GM23338 (cell line): ENCODE measurements at regions not wholly inside any gene's neighbourhood (a gene's known extent, or its start where the extent isn't known, plus 50 kb on each side); places are given as distances from the start of the nearest gene placed in this dataset.

ENCODE experiments used
- ATAC-seq: fragments of 200-7000 bp; cut with Tn5 transposase; 3 replicates; pipeline ENCODE4 v1.9.1; 2020
- DNase-seq: peaks from one replicate; pipeline ENCODE4 v3.0.0-alpha.2; 2015; ENCODE audit warnings: low spot score
- H2AFZ ChIP-seq: fragments of 200-600 bp; sonication (generic); 2 replicates; pipeline ENCODE4 v1.8.0; 2016; ENCODE audit warnings: antibody characterized with exemption, mild to moderate bottlenecking, moderate library complexity
- H3F3A ChIP-seq: fragments of 200-600 bp; sonication (generic); replicated peaks from 2 replicates; pipeline ENCODE4 v1.8.0; 2017; ENCODE audit warnings: antibody characterized with exemption, mixed run types, low read depth
- H3K27ac ChIP-seq: fragments of 200-600 bp; sonication (generic); 2 replicates; pipeline ENCODE4 v1.6.1; 2016; ENCODE audit warnings: low read depth
- H3K27me3 ChIP-seq: fragments of 200-600 bp; sonication (generic); 2 replicates; pipeline ENCODE4 v1.8.0; 2016; ENCODE audit warnings: mild to moderate bottlenecking, mixed run types, moderate library complexity; ENCODE audit not compliant: insufficient read depth
- H3K36me3 ChIP-seq: fragments of 200-600 bp; sonication (generic); 2 replicates; pipeline ENCODE4 v1.8.0; 2016; ENCODE audit warnings: mild to moderate bottlenecking; ENCODE audit not compliant: insufficient read depth
- H3K4me1 ChIP-seq: fragments of 200-600 bp; sonication (generic); 2 replicates; pipeline ENCODE4 v1.8.0; 2016; ENCODE audit warnings: mild to moderate bottlenecking, moderate library complexity; ENCODE audit not compliant: insufficient read depth
- H3K4me2 ChIP-seq: fragments of 200-600 bp; sonication (generic); 2 replicates; pipeline ENCODE4 v1.7.1; 2017; ENCODE audit warnings: mixed run types
- H3K4me3 ChIP-seq: fragments of 200-600 bp; sonication (generic); 2 replicates; pipeline ENCODE4 v1.6.1; 2016; ENCODE audit warnings: mixed run types
- H3K79me2 ChIP-seq: fragments of 200-600 bp; sonication (generic); replicated peaks from 2 replicates; pipeline ENCODE4 v1.8.0; 2017; ENCODE audit warnings: mild to moderate bottlenecking; ENCODE audit not compliant: insufficient read depth
- H3K9me2 ChIP-seq: fragments of 200-600 bp; sonication (generic); 2 replicates; pipeline ENCODE4 v1.8.0; 2017; ENCODE audit not compliant: insufficient read depth
- H4K20me1 ChIP-seq: fragments of 200-600 bp; sonication (generic); replicated peaks from 2 replicates; pipeline ENCODE4 v1.8.0; 2017; ENCODE audit warnings: mild to moderate bottlenecking; ENCODE audit not compliant: insufficient read depth
- H3K27ac Mint-ChIP-seq: 2 replicates; pipeline ENCODE4 v1.8.0; 2020; ENCODE audit warnings: inconsistent platforms, mild to moderate bottlenecking, moderate library complexity, mixed read lengths
- H3K27me3 Mint-ChIP-seq: 3 replicates; pipeline ENCODE4 v1.8.0; 2022; ENCODE audit warnings: low read depth, mild to moderate bottlenecking, moderate library complexity, mixed read lengths, inconsistent platforms; ENCODE audit not compliant: insufficient read depth, poor library complexity
- H3K36me3 Mint-ChIP-seq: 3 replicates; pipeline ENCODE4 v1.8.0; 2021; ENCODE audit warnings: low read depth, mild to moderate bottlenecking, inconsistent platforms, moderate library complexity, mixed read lengths
- H3K4me1 Mint-ChIP-seq: 3 replicates; pipeline ENCODE4 v1.8.0; 2020; ENCODE audit warnings: mild to moderate bottlenecking, inconsistent platforms, mixed read lengths
- H3K4me3 Mint-ChIP-seq: 3 replicates; pipeline ENCODE4 v1.8.0; 2021; ENCODE audit warnings: moderate library complexity, mild to moderate bottlenecking, inconsistent platforms, mixed read lengths
- H3K9me3 Mint-ChIP-seq: 3 replicates; pipeline ENCODE4 v1.8.0; 2020; ENCODE audit warnings: moderate library complexity, mild to moderate bottlenecking, inconsistent platforms, mixed read lengths
- EZH2 ChIP-seq: fragments of 200-600 bp; sonication (generic); IDR thresholded peaks from one replicate; pipeline ENCODE4 v1.8.0; 2017; ENCODE audit warnings: antibody characterized with exemption, mild to moderate bottlenecking, low read depth; ENCODE audit not compliant: unreplicated experiment
- EZH2phosphoT487 ChIP-seq: fragments of 200-600 bp; sonication (generic); IDR thresholded peaks from one replicate; pipeline ENCODE4 v1.8.1; 2018; ENCODE audit warnings: antibody characterized with exemption; ENCODE audit not compliant: unreplicated experiment
- NANOG ChIP-seq: IDR thresholded peaks from 2 replicates; pipeline ENCODE4 v1.6.1; 2016; ENCODE audit warnings: antibody characterized with exemption, borderline replicate concordance
- POLR2AphosphoS5 ChIP-seq: IDR thresholded peaks from 2 replicates; pipeline ENCODE4 v1.6.1; 2016; ENCODE audit warnings: antibody characterized with exemption, low read depth
- STAT1 ChIP-seq: IDR thresholded peaks from one replicate; pipeline ENCODE4 v1.6.1; 2016; ENCODE audit warnings: antibody characterized with exemption; ENCODE audit not compliant: unreplicated experiment
- ZNF114 ChIP-seq: fragments of 250-450 bp; sonication (Bioruptor Pico); IDR thresholded peaks from 2 replicates; pipeline ENCODE4 v1.5.0; 2020; ENCODE audit warnings: mild to moderate bottlenecking, moderate library complexity
- ZNF331 ChIP-seq: fragments of 250-450 bp; sonication (Bioruptor Pico); IDR thresholded peaks from 2 replicates; pipeline ENCODE4 v1.5.0; 2020; ENCODE audit warnings: low read depth, mild to moderate bottlenecking, moderate library complexity
- ZNF462 ChIP-seq: fragments of 250-450 bp; sonication (Bioruptor Pico); IDR thresholded peaks from 2 replicates; pipeline ENCODE4 v1.5.0; 2020; ENCODE audit warnings: mild to moderate bottlenecking, moderate library complexity

DNA sequence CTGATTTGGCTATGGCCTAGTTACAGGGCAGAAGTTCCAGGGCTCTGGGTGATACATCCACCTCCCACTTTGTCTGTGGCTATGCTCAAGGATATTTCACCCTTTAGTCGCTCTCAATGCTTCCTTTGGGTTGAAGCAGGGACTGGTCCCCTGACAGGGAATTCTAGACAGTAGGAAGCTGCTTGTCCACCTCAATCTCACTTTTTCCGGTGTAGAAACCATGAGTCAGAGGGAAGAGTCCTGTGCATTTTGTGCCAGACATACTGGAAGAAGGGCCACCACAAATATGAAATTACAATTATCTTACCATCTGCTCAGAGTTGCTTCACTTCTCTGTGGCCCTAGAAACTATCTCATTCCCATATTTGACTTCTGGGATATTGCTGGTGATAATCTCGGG, 413.7 kb upstream of the FAT3 start:
- Histone ChIP-seq H3K9me2 (peaks cover 2% of the 10 kb centered on the region; the same call in 1 of the 2 replicates), H3K4me3 (no peak overlapping the region), H3K27ac (no peak overlapping the region), H4K20me1 (no peaks in the 10 kb centered on the region), H3K4me2 (no peak overlapping the region), H3K79me2 (no peaks in the 10 kb centered on the region), H3F3A (no peaks in the 10 kb centered on the region), H3K36me3 (no peaks in the 10 kb centered on the region), H2AFZ (no peak overlapping the region), H3K4me1 (no peaks in the 10 kb centered on the region), H3K27me3 (no peaks in the 10 kb centered on the region)
- ATAC-seq (no peak), DNase-seq (no peak)
- Mint-ChIP-seq H3K9me3 (no peaks in the 10 kb centered on the region; the same call in 2 of the 3 replicates), H3K27ac (no peak overlapping the region), H3K36me3 (no peaks in the 10 kb centered on the region), H3K27me3 (no peaks in the 10 kb centered on the region), H3K4me1 (no peaks in the 10 kb centered on the region), H3K4me3 (no peak overlapping the region)
- TF ChIP-seq POLR2AphosphoS5, result no peak
- TF ChIP-seq ZNF331 (CRISPR knock-in tag), result no peak
- no peak for TF ChIP-seq ZNF114
- TF ChIP-seq STAT1, result no peak
- no peak for TF ChIP-seq EZH2

GRCh38 chr11:91805293-91805692, 419.3 kb upstream of the FAT3 start:
- peaks cover 2% of the 10 kb centered on the region for H3K27me3 Mint-ChIP-seq
- H3K36me3 ChIP-seq, result no peaks in the 10 kb centered on the region
- H4K20me1 ChIP-seq, result no peaks in the 10 kb centered on the region
- H2AFZ ChIP-seq, result no peak overlapping the region; the same call in 1 of the 2 replicates
- no peaks in the 10 kb centered on the region for H3K9me2 ChIP-seq
- no peak overlapping the region for H3K4me3 ChIP-seq
- DNase-seq (no peak), ATAC-seq (no peak)
- no peak overlapping the region for H3K27ac ChIP-seq
- no peaks in the 10 kb centered on the region for H3K36me3 Mint-ChIP-seq
- H3K4me3 Mint-ChIP-seq, result no peak overlapping the region
- peaks cover 31% of the 10 kb centered on the region for H3K4me1 Mint-ChIP-seq
- H3K27ac Mint-ChIP-seq, result no peak overlapping the region
- H3K9me3 Mint-ChIP-seq, result no peaks in the 10 kb centered on the region; the same call in 2 of the 3 replicates
- no peaks in the 10 kb centered on the region for H3F3A ChIP-seq
- H3K4me2 ChIP-seq, result no peak overlapping the region
- no peaks in the 10 kb centered on the region for H3K79me2 ChIP-seq
- TF ChIP-seq EZH2phosphoT487 (no peak), ZNF114 (no peak), ZNF462 (no peak), NANOG (no peak), ZNF331 (CRISPR knock-in tag) (no peak)
- peaks cover 32% of the 10 kb centered on the region for H3K4me1 ChIP-seq
- H3K27me3 ChIP-seq, result no peaks in the 10 kb centered on the region
